ENCODE measurements at regions not wholly inside any gene's neighbourhood (a gene's known extent, or its start where the extent isn't known, plus 50 kb on each side); places are given as distances from the start of the nearest gene placed in this dataset.
"Not testable (repeated sequence)": the region's sequence is repeated elsewhere in the genome, so short reads cannot be mapped to it uniquely, and the experiment has no call there.

- Histone ChIP-seq H3K4me3 (no peak overlapping the region), H3K9me3 (no peaks in the 10 kb centered on the region), H3K27ac (no peak overlapping the region), H3K9ac (ENCODE audit: low read depth in 2 of 2, low read length in 2 of 2) (no peak overlapping the region), H3K27me3 (no peaks in the 10 kb centered on the region), H3K4me1 (no peaks in the 10 kb centered on the region), H3K36me3 (no peaks in the 10 kb centered on the region)
- TF ChIP-seq CTCF (IDR thresholded peaks at IDR 0.05): no peak
- intact Hi-C loops (cut with DNase I): no loop called here
- no peak for DNase-seq
These were observed 413.8 kb upstream of the CCDC54 start for GRCh38 chr3:106963442-106963841.

GRCh38 chr3:106965307-106965706, 411.9 kb upstream of the CCDC54 start:
- no peak for DNase-seq
- Histone ChIP-seq H3K27me3 (no peaks in the 10 kb centered on the region), H3K9me3 (no peaks in the 10 kb centered on the region), H3K4me3 (no peak overlapping the region), H3K4me1 (no peaks in the 10 kb centered on the region), H3K27ac (no peak overlapping the region), H3K36me3 (no peaks in the 10 kb centered on the region), H3K9ac (ENCODE audit: low read depth in 2 of 2, low read length in 2 of 2) (no peak overlapping the region)
- TF ChIP-seq CTCF (IDR thresholded peaks at IDR 0.05): no peak
- intact Hi-C loops (cut with DNase I): no loop called here

GRCh38 chr3:106969596-106969995, 407.6 kb upstream of the CCDC54 start:
- intact Hi-C loops (cut with DNase I): no loop called here
- Histone ChIP-seq H3K36me3 (no peaks in the 10 kb centered on the region), H3K4me1 (no peaks in the 10 kb centered on the region), H3K27me3 (no peaks in the 10 kb centered on the region), H3K9me3 (no peaks in the 10 kb centered on the region), H3K27ac (no peak overlapping the region), H3K4me3 (no peak overlapping the region), H3K9ac (ENCODE audit: low read depth in 2 of 2, low read length in 2 of 2) (no peak overlapping the region)
- DNase-seq: no peak
- TF ChIP-seq CTCF (IDR thresholded peaks at IDR 0.05): no peak

- Histone ChIP-seq H3K9ac (ENCODE audit: low read depth in 2 of 2, low read length in 2 of 2) (no peak overlapping the region), H3K4me3 (no peak overlapping the region), H3K27ac (no peak overlapping the region), H3K9me3 (no peaks in the 10 kb centered on the region), H3K27me3 (no peaks in the 10 kb centered on the region), H3K4me1 (no peaks in the 10 kb centered on the region), H3K36me3 (no peaks in the 10 kb centered on the region)
- no peak for DNase-seq
- no peak for TF ChIP-seq CTCF (IDR thresholded peaks at IDR 0.05)
- intact Hi-C loops (cut with DNase I): no loop called here
These were observed 395.8 kb upstream of the CCDC54 start for GRCh38 chr3:106981392-106981791.

- intact Hi-C loops (cut with DNase I): no loop called here
- Histone ChIP-seq H3K36me3 (no peaks in the 10 kb centered on the region), H3K27me3 (no peaks in the 10 kb centered on the region), H3K27ac (no peak overlapping the region), H3K9me3 (no peaks in the 10 kb centered on the region), H3K9ac (ENCODE audit: low read depth in 2 of 2, low read length in 2 of 2) (no peak overlapping the region), H3K4me1 (no peaks in the 10 kb centered on the region), H3K4me3 (no peak overlapping the region)
- no peak for TF ChIP-seq CTCF (IDR thresholded peaks at IDR 0.05)
- DNase-seq: no peak
These were observed 391.5 kb upstream of the CCDC54 start for GRCh38 chr3:106985721-106986120.

GRCh38 chr3:106998841-106999682, 378.2 kb upstream of the CCDC54 start:
- intact Hi-C loops (cut with DNase I); H3K4me3 ChIP-seq; H3K27ac ChIP-seq; DNase-seq; H3K36me3 ChIP-seq; H3K9ac ChIP-seq (ENCODE audit: low read depth in 2 of 2, low read length in 2 of 2); H3K27me3 ChIP-seq; H3K4me1 ChIP-seq; H3K9me3 ChIP-seq: not testable (repeated sequence)

Data from colonic mucosa (tissue), 4 donors.